ENCODE measurements at regions not wholly inside any gene's neighbourhood (a gene's known extent, or its start where the extent isn't known, plus 50 kb on each side); places are given as distances from the start of the nearest gene placed in this dataset.

- TF ChIP-seq ARID4B (CRISPR knock-in tag; IDR thresholded peaks at IDR 0.05) (no peak), ZNF124 (CRISPR knock-in tag; IDR thresholded peaks at IDR 0.05) (no peak)
These were observed 52.1 kb upstream of the EPHB1 start (continued) for GRCh38 chr3:134743006-134743405.
